PC-9 (cell line): ENCODE measurements at regions not wholly inside any gene's neighbourhood (a gene's known extent, or its start where the extent isn't known, plus 50 kb on each side); places are given as distances from the start of the nearest gene placed in this dataset.

Source experiments
- BruUV-seq: library from RNA; stranded (reverse); fragments of 400-500 nt; replicated peaks from 2 replicates; lab custom pipeline; 2021; lab: Mats Ljungman, UMichigan
- CTCF ChIA-PET: fragments of 300-600 bp; sonication (Branson Sonifier 250); formaldehyde crosslinking; loops from one replicate; lab custom pipeline; 2022; ENCODE audit warnings: antibody characterized with exemption; lab: Charles Lee
- POLR2A ChIA-PET: fragments of 300-600 bp; sonication (Branson Sonifier 250); formaldehyde crosslinking; loops from one replicate; lab custom pipeline; 2022; ENCODE audit warnings: antibody characterized with exemption; ENCODE audit not compliant: unreplicated experiment; lab: Charles Lee
- DNase-seq, 2 experiments: peaks; one replicate each; pipeline versions ENCODE4 v3.0.0 to v3.0.0-alpha.2; 2015 to 2022; ENCODE audit warnings: mixed read lengths in 1 of 2
- H2AFZ ChIP-seq: fragments of 200-600 bp; sonication (generic); 2 replicates; pipeline ENCODE4 v1.8.1; 2017; ENCODE audit warnings: antibody characterized with exemption
- H3F3A ChIP-seq: fragments of 200-600 bp; sonication (generic); 2 replicates; pipeline ENCODE4 v1.8.1; 2017; ENCODE audit warnings: antibody characterized with exemption, mild to moderate bottlenecking, low read depth; ENCODE audit not compliant: insufficient read depth
- H3K27ac ChIP-seq: fragments of 200-600 bp; sonication (generic); 2 replicates; pipeline ENCODE4 v1.6.1; 2016; ENCODE audit warnings: mixed run types
- H3K27me3 ChIP-seq: fragments of 200-600 bp; sonication (generic); 2 replicates; pipeline ENCODE4 v1.6.1; 2016; ENCODE audit warnings: low read depth, mixed run types; ENCODE audit not compliant: insufficient read depth
- H3K36me3 ChIP-seq: fragments of 200-600 bp; sonication (generic); 2 replicates; pipeline ENCODE4 v1.6.1; 2016; ENCODE audit warnings: low read depth, mixed run types
- H3K4me1 ChIP-seq: fragments of 200-600 bp; sonication (generic); replicated peaks from 2 replicates; pipeline ENCODE4 v1.6.1; 2016; ENCODE audit warnings: mixed run types; ENCODE audit not compliant: insufficient read depth
- H3K4me2 ChIP-seq: fragments of 200-600 bp; sonication (generic); 2 replicates; pipeline ENCODE4 v1.6.1; 2017; ENCODE audit warnings: mixed run types
- H3K4me3 ChIP-seq: fragments of 200-600 bp; sonication (generic); 2 replicates; pipeline ENCODE4 v1.6.1; 2016; ENCODE audit warnings: mixed run types
- H3K79me2 ChIP-seq: fragments of 200-600 bp; sonication (generic); 2 replicates; pipeline ENCODE4 v1.6.1; 2017; ENCODE audit warnings: low read depth, mixed run types
- H3K9me2 ChIP-seq: fragments of 200-600 bp; sonication (generic); 2 replicates; pipeline ENCODE4 v1.8.1; 2017; ENCODE audit warnings: mild to moderate bottlenecking; ENCODE audit not compliant: insufficient read depth
- H3K9me3 ChIP-seq: fragments of 200-600 bp; sonication (generic); 2 replicates; pipeline ENCODE4 v1.8.1; 2016; ENCODE audit warnings: low read depth; ENCODE audit not compliant: insufficient read depth
- H4K20me1 ChIP-seq: fragments of 200-600 bp; sonication (generic); 2 replicates; pipeline ENCODE4 v1.8.1; 2017; ENCODE audit not compliant: insufficient read depth
- EZH2 ChIP-seq: fragments of 200-600 bp; sonication (generic); IDR thresholded peaks from 2 replicates; pipeline ENCODE4 v1.8.0; 2017; ENCODE audit warnings: antibody characterized with exemption, low read depth
- intact Hi-C: fragments of 100-400 bp; cut with micrococcal nuclease; formaldehyde crosslinking; loops from one replicate; pipeline ENCODE4 v1.10.0; 2022; ENCODE audit not compliant: unreplicated experiment
- TF ChIP-seq, protein P1 (sequence below): fragments of 200-600 bp; sonication (generic); conservative IDR thresholded peaks from 2 replicates; pipeline ENCODE4 v1.6.1; 2017; ENCODE audit warnings: mixed run types, antibody characterized with exemption, mild to moderate bottlenecking, moderate library complexity

DNA sequence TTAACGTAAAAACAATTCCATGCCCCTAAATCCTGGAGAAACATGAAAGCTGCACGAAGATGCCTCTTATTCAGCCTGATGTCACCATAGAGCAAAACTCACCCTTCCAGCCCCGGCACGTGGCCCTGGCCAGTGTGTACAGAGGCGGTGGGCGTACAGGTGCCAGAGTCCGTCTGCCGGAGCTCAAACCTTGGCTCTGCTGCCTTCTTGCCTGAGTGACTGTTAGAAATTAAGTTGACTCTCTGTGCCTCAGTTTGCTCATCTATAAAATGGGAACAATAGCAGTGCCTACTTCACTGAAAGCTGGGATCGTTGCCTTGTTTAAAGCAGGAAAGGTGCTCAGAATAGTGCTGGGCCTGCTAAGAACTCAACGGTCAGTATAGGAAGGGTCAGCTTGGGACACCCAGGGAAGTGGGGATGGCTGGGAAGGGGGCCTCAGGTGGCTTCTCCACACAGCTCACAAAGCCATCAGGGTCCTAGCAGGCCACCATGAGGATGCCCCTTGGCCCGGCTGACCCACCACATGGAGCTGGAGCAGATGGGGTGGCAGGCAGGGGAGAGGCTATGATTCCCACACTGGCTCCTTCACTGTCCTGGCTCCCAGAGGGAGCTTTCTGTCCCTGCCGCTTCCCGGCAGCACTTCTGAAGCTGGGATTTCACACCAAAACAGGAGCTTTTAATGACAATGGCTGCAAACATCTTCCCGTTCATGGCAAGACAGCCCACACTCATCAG is 237.2 kb downstream of the NPHP4 start:
- Histone ChIP-seq H3K27me3 (peaks cover 84% of the 10 kb centered on the region), H3K4me1 (no peaks in the 10 kb centered on the region), H3F3A (no peaks in the 10 kb centered on the region), H2AFZ (no peak overlapping the region), H3K36me3 (no peaks in the 10 kb centered on the region), H3K4me3 (no peak overlapping the region), H3K27ac (no peak overlapping the region), H4K20me1 (no peaks in the 10 kb centered on the region), H3K9me3 (no peaks in the 10 kb centered on the region), H3K79me2 (no peaks in the 10 kb centered on the region), H3K9me2 (no peaks in the 10 kb centered on the region), H3K4me2 (no peak overlapping the region)
- no TSS peak for BruUV-seq
- ChIA-PET POLR2A (no interaction called here), CTCF (no interaction called here)
- no peak for TF ChIP-seq EZH2
- TF ChIP-seq, protein P1, sequence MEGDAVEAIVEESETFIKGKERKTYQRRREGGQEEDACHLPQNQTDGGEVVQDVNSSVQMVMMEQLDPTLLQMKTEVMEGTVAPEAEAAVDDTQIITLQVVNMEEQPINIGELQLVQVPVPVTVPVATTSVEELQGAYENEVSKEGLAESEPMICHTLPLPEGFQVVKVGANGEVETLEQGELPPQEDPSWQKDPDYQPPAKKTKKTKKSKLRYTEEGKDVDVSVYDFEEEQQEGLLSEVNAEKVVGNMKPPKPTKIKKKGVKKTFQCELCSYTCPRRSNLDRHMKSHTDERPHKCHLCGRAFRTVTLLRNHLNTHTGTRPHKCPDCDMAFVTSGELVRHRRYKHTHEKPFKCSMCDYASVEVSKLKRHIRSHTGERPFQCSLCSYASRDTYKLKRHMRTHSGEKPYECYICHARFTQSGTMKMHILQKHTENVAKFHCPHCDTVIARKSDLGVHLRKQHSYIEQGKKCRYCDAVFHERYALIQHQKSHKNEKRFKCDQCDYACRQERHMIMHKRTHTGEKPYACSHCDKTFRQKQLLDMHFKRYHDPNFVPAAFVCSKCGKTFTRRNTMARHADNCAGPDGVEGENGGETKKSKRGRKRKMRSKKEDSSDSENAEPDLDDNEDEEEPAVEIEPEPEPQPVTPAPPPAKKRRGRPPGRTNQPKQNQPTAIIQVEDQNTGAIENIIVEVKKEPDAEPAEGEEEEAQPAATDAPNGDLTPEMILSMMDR: no peak
- no peak for DNase-seq
- intact Hi-C loops: no loop called here

DNA sequence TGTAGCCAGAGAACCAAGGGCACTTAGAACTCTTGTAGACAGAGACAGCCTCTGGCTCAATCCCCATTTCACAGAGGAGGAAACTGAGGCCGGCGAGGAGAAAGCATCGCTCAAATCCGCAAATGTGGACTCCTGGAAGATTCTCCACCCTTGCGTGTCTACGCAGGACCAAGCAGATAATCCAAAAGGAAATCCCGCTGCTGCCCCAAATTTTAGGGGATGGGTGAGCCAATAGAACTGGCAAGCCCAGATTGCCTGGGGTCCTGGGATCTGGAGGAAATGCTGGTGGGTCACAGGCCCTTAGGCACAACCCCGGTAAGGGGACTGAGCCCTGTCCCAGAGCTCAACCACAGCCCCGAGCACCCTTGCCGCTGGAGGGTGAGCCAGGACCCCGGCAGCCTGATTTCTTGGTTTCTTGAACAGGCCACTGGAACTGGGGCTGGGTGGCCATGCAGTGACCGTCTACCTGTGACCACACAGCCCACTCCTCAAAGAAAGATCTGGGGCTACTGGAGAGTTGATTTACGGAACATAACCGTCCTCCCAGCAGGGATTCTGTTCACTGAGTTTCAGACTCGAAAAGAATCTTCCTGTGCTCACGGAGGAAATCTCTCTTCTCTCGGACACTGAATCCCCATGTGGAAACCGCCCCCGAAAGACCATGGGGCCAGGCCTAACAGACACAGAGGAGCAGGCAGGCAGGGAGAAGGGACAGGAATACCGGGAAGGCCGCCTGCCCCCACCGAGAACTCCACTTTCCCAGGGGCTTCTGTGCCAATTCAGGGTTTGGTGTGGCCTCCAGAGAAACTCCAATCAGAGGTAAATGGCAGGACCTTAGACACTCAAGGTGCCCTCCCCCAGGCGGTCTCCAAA is 238.4 kb downstream of the NPHP4 start:
- no peaks in the 10 kb centered on the region for H3K4me1 ChIP-seq
- H3K9me2 ChIP-seq: no peaks in the 10 kb centered on the region
- peaks cover 84% of the 10 kb centered on the region for H3K27me3 ChIP-seq
- CTCF ChIA-PET: no interaction called here
- H3K79me2 ChIP-seq: no peaks in the 10 kb centered on the region
- TF ChIP-seq, protein P1: no peak
- TF ChIP-seq EZH2: no peak
- no peak overlapping the region for H3K27ac ChIP-seq
- DNase-seq: no peak
- H2AFZ ChIP-seq: no peak overlapping the region
- H3K9me3 ChIP-seq: no peaks in the 10 kb centered on the region
- H3K4me2 ChIP-seq: no peak overlapping the region
- no peaks in the 10 kb centered on the region for H3K36me3 ChIP-seq
- intact Hi-C loops: no loop called here
- POLR2A ChIA-PET: no interaction called here
- H3K4me3 ChIP-seq: no peak overlapping the region
- H3F3A ChIP-seq: no peaks in the 10 kb centered on the region
- BruUV-seq: no TSS peak
- H4K20me1 ChIP-seq: no peaks in the 10 kb centered on the region

DNA sequence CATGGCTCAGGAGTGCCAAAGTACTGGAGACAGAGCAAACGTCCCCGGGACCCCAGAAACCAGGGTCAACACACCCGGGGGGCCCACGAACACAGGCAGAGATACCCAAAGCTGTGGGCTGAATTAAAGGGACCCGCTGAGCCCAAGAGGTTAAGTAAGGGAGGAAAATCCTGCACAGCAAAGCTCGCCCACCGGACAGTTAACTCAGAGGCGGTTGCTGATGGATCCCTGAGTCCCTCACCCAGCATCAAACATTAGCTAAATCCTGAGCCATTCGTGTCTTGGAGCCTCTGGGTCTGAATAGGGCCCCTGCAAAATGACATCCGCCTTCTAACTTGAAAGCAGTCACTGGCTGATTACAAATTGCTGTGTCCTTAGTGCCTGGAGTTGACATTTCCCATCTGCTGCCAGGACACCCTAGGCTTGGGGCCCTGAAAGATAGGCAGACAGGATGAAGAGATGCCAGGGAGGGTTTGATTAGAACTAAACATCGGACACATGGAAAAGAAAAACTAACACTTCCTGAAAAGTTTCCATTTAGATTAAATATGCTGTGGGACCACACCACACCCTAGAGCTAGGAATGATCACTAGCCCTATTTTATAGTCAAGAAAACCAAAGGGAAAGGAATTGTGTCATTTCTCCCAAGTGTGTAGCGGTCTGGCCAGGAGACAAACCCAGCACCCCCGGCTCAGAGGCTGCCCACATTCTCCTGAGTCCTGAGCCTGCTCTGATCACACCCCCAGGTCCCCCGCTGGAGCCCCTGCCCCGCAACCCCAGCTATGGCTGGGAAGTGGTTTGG is 239.3 kb downstream of the NPHP4 start:
- intact Hi-C loops: no loop called here
- H3K9me3 ChIP-seq: no peaks in the 10 kb centered on the region
- H3K4me2 ChIP-seq: no peak overlapping the region
- H3K4me3 ChIP-seq: no peak overlapping the region
- H3K36me3 ChIP-seq: no peaks in the 10 kb centered on the region
- H3K4me1 ChIP-seq: no peaks in the 10 kb centered on the region
- BruUV-seq: no TSS peak
- H3K27ac ChIP-seq: no peak overlapping the region
- peaks cover 85% of the 10 kb centered on the region for H3K27me3 ChIP-seq
- no peaks in the 10 kb centered on the region for H4K20me1 ChIP-seq
- DNase-seq: no peak
- no peaks in the 10 kb centered on the region for H3F3A ChIP-seq
- POLR2A ChIA-PET: no interaction called here
- no peaks in the 10 kb centered on the region for H3K9me2 ChIP-seq
- TF ChIP-seq, protein P1: no peak
- TF ChIP-seq EZH2: no peak
- no peak overlapping the region for H2AFZ ChIP-seq
- CTCF ChIA-PET: no interaction called here
- no peaks in the 10 kb centered on the region for H3K79me2 ChIP-seq
